ENCODE measurements at regions not wholly inside any gene's neighbourhood (a gene's known extent, or its start where the extent isn't known, plus 50 kb on each side); places are given as distances from the start of the nearest gene placed in this dataset.
"Not testable (repeated sequence)": the region's sequence is repeated elsewhere in the genome, so short reads cannot be mapped to it uniquely, and the experiment has no call there.

- DNase-seq (ENCODE audit: low spot score) (no peak), ATAC-seq (no peak)
Observed at GRCh38 chr1:30575066-30575465, 148.3 kb downstream of the MATN1 start.

- DNase-seq (ENCODE audit: low spot score) = no peak
Observed at GRCh38 chr1:30572192-30572591, 151.2 kb downstream of the MATN1 start.

GRCh38 chr1:30571380-30571779 is 152.0 kb downstream of the MATN1 start:
- no peak for DNase-seq (ENCODE audit: low spot score)
- no peak for ATAC-seq

More at GRCh38 chr1:30572192-30572591, 151.2 kb downstream of the MATN1 start:
- ATAC-seq = peak; percentile 71

- ATAC-seq = no peak
Observed at GRCh38 chr1:30569384-30569783, 154.0 kb downstream of the MATN1 start.

GRCh38 chr1:30562559-30562958 is 160.8 kb downstream of the MATN1 start:
- no peak for ATAC-seq

More at GRCh38 chr1:30569384-30569783, 154.0 kb downstream of the MATN1 start:
- no peak for DNase-seq (ENCODE audit: low spot score)

GRCh38 chr1:30551603-30552002 is 171.8 kb downstream of the MATN1 start:
- no peak for ATAC-seq
- no peak for DNase-seq (ENCODE audit: low spot score)

More at GRCh38 chr1:30562559-30562958, 160.8 kb downstream of the MATN1 start:
- DNase-seq (ENCODE audit: low spot score) = no peak

- ATAC-seq (no peak), DNase-seq (ENCODE audit: low spot score) (no peak)
Observed at GRCh38 chr1:30550365-30551220, 172.8 kb downstream of the MATN1 start.

GRCh38 chr1:30549872-30550271 is 173.5 kb downstream of the MATN1 start:
- DNase-seq (ENCODE audit: low spot score); ATAC-seq: not testable (repeated sequence)

- no peak for ATAC-seq
- no peak for DNase-seq (ENCODE audit: low spot score)
Observed at GRCh38 chr1:30548294-30548693, 175.1 kb downstream of the MATN1 start.

- not testable (repeated sequence) for ATAC-seq; DNase-seq (ENCODE audit: low spot score)
Observed at GRCh38 chr1:30547326-30547725, 176.1 kb downstream of the MATN1 start.

- DNase-seq (ENCODE audit: low spot score) = no peak
- no peak for ATAC-seq
Observed at GRCh38 chr1:30545365-30545764, 178.0 kb downstream of the MATN1 start.

- DNase-seq (ENCODE audit: low spot score) (no peak), ATAC-seq (no peak)
Observed at GRCh38 chr1:30541721-30542485, 181.5 kb downstream of the MATN1 start.

GRCh38 chr1:30540611-30541192 is 182.7 kb downstream of the MATN1 start:
- DNase-seq (ENCODE audit: low spot score) = no peak
- ATAC-seq = no peak

- ATAC-seq = no peak
- no peak for DNase-seq (ENCODE audit: low spot score)
Observed at GRCh38 chr1:30539884-30540283, 183.5 kb downstream of the MATN1 start.

GRCh38 chr1:30538993-30539867 is 184.2 kb downstream of the MATN1 start:
- ATAC-seq = no peak
- peak; percentile 10 for DNase-seq (ENCODE audit: low spot score)

GRCh38 chr1:30538226-30538992 is 185.0 kb downstream of the MATN1 start:
- DNase-seq (ENCODE audit: low spot score) (no peak), ATAC-seq (no peak)

GRCh38 chr1:30537279-30537678 is 186.1 kb downstream of the MATN1 start:
- DNase-seq (ENCODE audit: low spot score) = peak; percentile 34
- ATAC-seq = no peak

- ATAC-seq (no peak), DNase-seq (ENCODE audit: low spot score) (peak; percentile 19)
Observed at GRCh38 chr1:30536530-30536929, 186.9 kb downstream of the MATN1 start.

- ATAC-seq (no peak), DNase-seq (ENCODE audit: low spot score) (no peak)
Observed at GRCh38 chr1:30535595-30536325, 187.6 kb downstream of the MATN1 start.
